Neural progenitor cell (in vitro differentiated cells): ENCODE measurements at regions not wholly inside any gene's neighbourhood (a gene's known extent, or its start where the extent isn't known, plus 50 kb on each side); places are given as distances from the start of the nearest gene placed in this dataset.

Source experiments
- CTCF ChIP-seq: fragments of 200-600 bp; sonication (generic); IDR thresholded peaks from 2 replicates; pipeline ENCODE4 v1.5.1; 2017; ENCODE audit warnings: antibody characterized with exemption, mild to moderate bottlenecking
- EZH2 ChIP-seq: fragments of 200-600 bp; sonication (generic); IDR thresholded peaks from 2 replicates; pipeline ENCODE4 v1.6.1; 2017; ENCODE audit warnings: antibody characterized with exemption, mild to moderate bottlenecking, moderate library complexity
- EZH2phosphoT487 ChIP-seq: fragments of 200-600 bp; sonication (generic); IDR thresholded peaks from 2 replicates; pipeline ENCODE4 v1.6.1; 2017; ENCODE audit warnings: antibody characterized with exemption

- TF ChIP-seq CTCF (no peak), EZH2 (no peak), EZH2phosphoT487 (no peak)
Observed at GRCh38 chr13:50664951-50665350, 178.5 kb downstream of the DLEU7 start.
